ENCODE measurements at regions not wholly inside any gene's neighbourhood (a gene's known extent, or its start where the extent isn't known, plus 50 kb on each side); places are given as distances from the start of the nearest gene placed in this dataset.

- TF ChIP-seq CTCF (IDR thresholded peaks at IDR 0.05) (no peak), POLR2A (IDR thresholded peaks at IDR 0.05) (no peak)
Measured at GRCh38 chr15:79194386-79194785, 88.1 kb upstream of the ANKRD34C start.

All from uterus (tissue), 2 donors.